ENCODE measurements at regions not wholly inside any gene's neighbourhood (a gene's known extent, or its start where the extent isn't known, plus 50 kb on each side); places are given as distances from the start of the nearest gene placed in this dataset.

- no peak for DNase-seq (ENCODE audit: low read depth, low spot score)
Observed at GRCh38 chr2:125479143-125479636, 1176.8 kb upstream of the GYPC start.

GRCh38 chr2:125490308-125490707 is 1165.7 kb upstream of the GYPC start:
- DNase-seq (ENCODE audit: low read depth, low spot score): no peak

- no peak for DNase-seq (ENCODE audit: low read depth, low spot score)
Observed at GRCh38 chr2:125491663-125492062, 1164.3 kb upstream of the GYPC start.

- DNase-seq (ENCODE audit: low read depth, low spot score): no peak
Observed at GRCh38 chr2:125512313-125512712, 1143.6 kb upstream of the GYPC start.

GRCh38 chr2:125516496-125517109 is 1139.4 kb upstream of the GYPC start:
- no peak for DNase-seq (ENCODE audit: low read depth, low spot score)

GRCh38 chr2:125526093-125526492 is 1129.9 kb upstream of the GYPC start:
- no peak for DNase-seq (ENCODE audit: low read depth, low spot score)

GRCh38 chr2:125535089-125535488 is 1120.9 kb upstream of the GYPC start:
- DNase-seq (ENCODE audit: low read depth, low spot score): no peak

- DNase-seq (ENCODE audit: low read depth, low spot score): no peak
Observed at GRCh38 chr2:125543968-125544514, 1111.9 kb upstream of the GYPC start.

- DNase-seq (ENCODE audit: low read depth, low spot score): no peak
Observed at GRCh38 chr2:125553768-125554167, 1102.2 kb upstream of the GYPC start.

- no peak for DNase-seq (ENCODE audit: low read depth, low spot score)
Observed at GRCh38 chr2:125554956-125555355, 1101.0 kb upstream of the GYPC start.

GRCh38 chr2:125559186-125559585 is 1096.8 kb upstream of the GYPC start:
- no peak for DNase-seq (ENCODE audit: low read depth, low spot score)

GRCh38 chr2:125560855-125561254 is 1095.1 kb upstream of the GYPC start:
- DNase-seq (ENCODE audit: low read depth, low spot score): no peak

GRCh38 chr2:125561302-125561701 is 1094.7 kb upstream of the GYPC start:
- DNase-seq (ENCODE audit: low read depth, low spot score): no peak

- no peak for DNase-seq (ENCODE audit: low read depth, low spot score)
Observed at GRCh38 chr2:125562924-125563323, 1093.0 kb upstream of the GYPC start.

GRCh38 chr2:125564471-125564870 is 1091.5 kb upstream of the GYPC start:
- DNase-seq (ENCODE audit: low read depth, low spot score): no peak

GRCh38 chr2:125566422-125566821 is 1089.5 kb upstream of the GYPC start:
- DNase-seq (ENCODE audit: low read depth, low spot score): no peak

GRCh38 chr2:125567100-125567499 is 1088.9 kb upstream of the GYPC start:
- no peak for DNase-seq (ENCODE audit: low read depth, low spot score)

GRCh38 chr2:125572660-125573059 is 1083.3 kb upstream of the GYPC start:
- DNase-seq (ENCODE audit: low read depth, low spot score): no peak

GRCh38 chr2:125573432-125573831 is 1082.5 kb upstream of the GYPC start:
- DNase-seq (ENCODE audit: low read depth, low spot score): no peak

- DNase-seq (ENCODE audit: low read depth, low spot score): no peak
Observed at GRCh38 chr2:125576558-125576957, 1079.4 kb upstream of the GYPC start.

- DNase-seq (ENCODE audit: low read depth, low spot score): no peak
Observed at GRCh38 chr2:125581557-125581956, 1074.4 kb upstream of the GYPC start.

GRCh38 chr2:125582516-125582915 is 1073.4 kb upstream of the GYPC start:
- DNase-seq (ENCODE audit: low read depth, low spot score): no peak

- DNase-seq (ENCODE audit: low read depth, low spot score): no peak
Observed at GRCh38 chr2:125584732-125585131, 1071.2 kb upstream of the GYPC start.

GRCh38 chr2:125588780-125589179 is 1067.2 kb upstream of the GYPC start:
- DNase-seq (ENCODE audit: low read depth, low spot score): no peak
